ENCODE measurements at regions not wholly inside any gene's neighbourhood (a gene's known extent, or its start where the extent isn't known, plus 50 kb on each side); places are given as distances from the start of the nearest gene placed in this dataset.

DNA sequence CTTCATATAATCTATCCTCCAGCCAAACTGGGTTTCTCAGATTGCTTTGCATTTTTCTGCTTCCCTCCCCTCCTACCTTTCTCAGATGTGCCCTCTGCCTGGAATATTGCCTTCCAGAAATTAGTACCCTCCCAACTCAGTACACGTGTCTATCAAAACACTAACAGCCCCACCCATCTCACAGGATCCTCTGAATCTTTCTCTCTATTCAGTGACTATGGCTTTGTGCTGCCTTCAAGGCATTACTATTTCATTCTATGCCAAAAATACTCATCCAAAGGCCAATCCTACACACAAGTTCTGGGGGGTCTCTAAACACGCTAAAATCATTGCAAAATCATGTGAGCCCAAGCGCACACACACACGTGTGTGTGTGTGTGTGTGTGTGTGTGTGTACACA lies 58.4 kb downstream of the ZNF281 start:
- TF ChIP-seq SP1 (IDR thresholded peaks at IDR 0.05), result no peak
- TF ChIP-seq CTCF (IDR thresholded peaks at IDR 0.05; ENCODE audit: low read depth, low read length, missing input control), result no peak
- TF ChIP-seq, protein P1, sequence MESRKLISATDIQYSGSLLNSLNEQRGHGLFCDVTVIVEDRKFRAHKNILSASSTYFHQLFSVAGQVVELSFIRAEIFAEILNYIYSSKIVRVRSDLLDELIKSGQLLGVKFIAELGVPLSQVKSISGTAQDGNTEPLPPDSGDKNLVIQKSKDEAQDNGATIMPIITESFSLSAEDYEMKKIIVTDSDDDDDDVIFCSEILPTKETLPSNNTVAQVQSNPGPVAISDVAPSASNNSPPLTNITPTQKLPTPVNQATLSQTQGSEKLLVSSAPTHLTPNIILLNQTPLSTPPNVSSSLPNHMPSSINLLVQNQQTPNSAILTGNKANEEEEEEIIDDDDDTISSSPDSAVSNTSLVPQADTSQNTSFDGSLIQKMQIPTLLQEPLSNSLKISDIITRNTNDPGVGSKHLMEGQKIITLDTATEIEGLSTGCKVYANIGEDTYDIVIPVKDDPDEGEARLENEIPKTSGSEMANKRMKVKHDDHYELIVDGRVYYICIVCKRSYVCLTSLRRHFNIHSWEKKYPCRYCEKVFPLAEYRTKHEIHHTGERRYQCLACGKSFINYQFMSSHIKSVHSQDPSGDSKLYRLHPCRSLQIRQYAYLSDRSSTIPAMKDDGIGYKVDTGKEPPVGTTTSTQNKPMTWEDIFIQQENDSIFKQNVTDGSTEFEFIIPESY (IDR thresholded peaks at IDR 0.05), result no peak
- TF ChIP-seq, protein P2, sequence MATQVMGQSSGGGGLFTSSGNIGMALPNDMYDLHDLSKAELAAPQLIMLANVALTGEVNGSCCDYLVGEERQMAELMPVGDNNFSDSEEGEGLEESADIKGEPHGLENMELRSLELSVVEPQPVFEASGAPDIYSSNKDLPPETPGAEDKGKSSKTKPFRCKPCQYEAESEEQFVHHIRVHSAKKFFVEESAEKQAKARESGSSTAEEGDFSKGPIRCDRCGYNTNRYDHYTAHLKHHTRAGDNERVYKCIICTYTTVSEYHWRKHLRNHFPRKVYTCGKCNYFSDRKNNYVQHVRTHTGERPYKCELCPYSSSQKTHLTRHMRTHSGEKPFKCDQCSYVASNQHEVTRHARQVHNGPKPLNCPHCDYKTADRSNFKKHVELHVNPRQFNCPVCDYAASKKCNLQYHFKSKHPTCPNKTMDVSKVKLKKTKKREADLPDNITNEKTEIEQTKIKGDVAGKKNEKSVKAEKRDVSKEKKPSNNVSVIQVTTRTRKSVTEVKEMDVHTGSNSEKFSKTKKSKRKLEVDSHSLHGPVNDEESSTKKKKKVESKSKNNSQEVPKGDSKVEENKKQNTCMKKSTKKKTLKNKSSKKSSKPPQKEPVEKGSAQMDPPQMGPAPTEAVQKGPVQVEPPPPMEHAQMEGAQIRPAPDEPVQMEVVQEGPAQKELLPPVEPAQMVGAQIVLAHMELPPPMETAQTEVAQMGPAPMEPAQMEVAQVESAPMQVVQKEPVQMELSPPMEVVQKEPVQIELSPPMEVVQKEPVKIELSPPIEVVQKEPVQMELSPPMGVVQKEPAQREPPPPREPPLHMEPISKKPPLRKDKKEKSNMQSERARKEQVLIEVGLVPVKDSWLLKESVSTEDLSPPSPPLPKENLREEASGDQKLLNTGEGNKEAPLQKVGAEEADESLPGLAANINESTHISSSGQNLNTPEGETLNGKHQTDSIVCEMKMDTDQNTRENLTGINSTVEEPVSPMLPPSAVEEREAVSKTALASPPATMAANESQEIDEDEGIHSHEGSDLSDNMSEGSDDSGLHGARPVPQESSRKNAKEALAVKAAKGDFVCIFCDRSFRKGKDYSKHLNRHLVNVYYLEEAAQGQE (IDR thresholded peaks at IDR 0.05), result no peak
- no peak for TF ChIP-seq JUND (IDR thresholded peaks at IDR 0.05)
- no peak for TF ChIP-seq RAD21 (IDR thresholded peaks at IDR 0.05)
- TF ChIP-seq GABPA (IDR thresholded peaks at IDR 0.05 in 1 of 2, conservative IDR thresholded peaks at IDR 0.05 in 1 of 2), result no peak
- no peak for TF ChIP-seq TAF1 (conservative IDR thresholded peaks at IDR 0.05)
- no peak for TF ChIP-seq MAX (IDR thresholded peaks at IDR 0.05)
- TF ChIP-seq EGR1 (IDR thresholded peaks at IDR 0.05; ENCODE audit: low read depth in 2 of 2), result no peak
- TF ChIP-seq YY1 (IDR thresholded peaks at IDR 0.05), result no peak

Data from liver (tissue), 3 donors.